ENCODE measurements at regions not wholly inside any gene's neighbourhood (a gene's known extent, or its start where the extent isn't known, plus 50 kb on each side); places are given as distances from the start of the nearest gene placed in this dataset.

GRCh38 chrX:125520029-125520428, 200.4 kb downstream of the TEX13C start:
- ATAC-seq (ENCODE audit: low FRiP score in 2 of 2): no peak
- Histone ChIP-seq H3K4me1 (no peaks in the 10 kb centered on the region), H3K27ac (no peak overlapping the region), H3K27me3 (no peaks in the 10 kb centered on the region), H3K9me3 (no peaks in the 10 kb centered on the region), H3K4me3 (no peak overlapping the region), H3K36me3 (no peaks in the 10 kb centered on the region)
- DNase-seq: no peak
- 69 to 87% methylated on average over 1 of the region's 1 CpG for WGBS, 2 donors
- TF ChIP-seq POLR2A (IDR thresholded peaks at IDR 0.05): no peak
- TF ChIP-seq CTCF (IDR thresholded peaks at IDR 0.05): no peak
- no peak for TF ChIP-seq POLR2AphosphoS5 (IDR thresholded peaks at IDR 0.05)
- no peak for TF ChIP-seq EP300 (IDR thresholded peaks at IDR 0.05)

GRCh38 chrX:125522752-125523151, 203.1 kb downstream of the TEX13C start:
- no peaks in the 10 kb centered on the region for H3K27me3 ChIP-seq
- 33 to 44% methylated on average over 2 of the region's 2 CpGs for WGBS, 2 donors
- TF ChIP-seq EP300 (IDR thresholded peaks at IDR 0.05) (no peak), CTCF (IDR thresholded peaks at IDR 0.05) (no peak), POLR2A (IDR thresholded peaks at IDR 0.05) (no peak), POLR2AphosphoS5 (IDR thresholded peaks at IDR 0.05) (no peak)
- no peak for DNase-seq
- no peak overlapping the region for H3K27ac ChIP-seq
- ATAC-seq (ENCODE audit: low FRiP score in 2 of 2): no peak
- no peak overlapping the region for H3K4me3 ChIP-seq
- H3K4me1 ChIP-seq: no peaks in the 10 kb centered on the region
- peaks cover 0 to 6% (median 0%) of the 10 kb centered on the region in 4 donors for H3K9me3 ChIP-seq
- no peaks in the 10 kb centered on the region for H3K36me3 ChIP-seq

- no peak for TF ChIP-seq POLR2AphosphoS5 (IDR thresholded peaks at IDR 0.05)
- no peak for TF ChIP-seq POLR2A (IDR thresholded peaks at IDR 0.05)
- DNase-seq (peak in 1 of 2 donors; percentile 75), ATAC-seq (ENCODE audit: low FRiP score in 2 of 2) (peak in 1 of 2 donors; percentile 76)
- Histone ChIP-seq H3K27me3 (no peaks in the 10 kb centered on the region), H3K4me1 (no peaks in the 10 kb centered on the region), H3K36me3 (no peaks in the 10 kb centered on the region), H3K4me3 (no peak overlapping the region), H3K27ac (peak overlapping the region in 1 of 4 donors; percentile 35), H3K9me3 (no peaks in the 10 kb centered on the region)
- WGBS, 2 donors: 44 to 47% methylated on average over 2 of the region's 2 CpGs
Measured at GRCh38 chrX:125532411-125533089, 212.9 kb downstream of the TEX13C start.

- WGBS, 2 donors: 59 to 70% methylated on average over 3 of the region's 3 CpGs
- no peak for TF ChIP-seq POLR2A (IDR thresholded peaks at IDR 0.05)
- no peak for TF ChIP-seq CTCF (IDR thresholded peaks at IDR 0.05)
- TF ChIP-seq EP300 (IDR thresholded peaks at IDR 0.05): no peak
- no peak for TF ChIP-seq POLR2AphosphoS5 (IDR thresholded peaks at IDR 0.05)
- no peaks in the 10 kb centered on the region for H3K36me3 ChIP-seq
- peak overlapping the region in 1 of 4 donors; percentile 35 for H3K27ac ChIP-seq
- ATAC-seq (ENCODE audit: low FRiP score in 2 of 2) (no peak), DNase-seq (peak in 1 of 2 donors; percentile 24)
- no peak overlapping the region for H3K4me3 ChIP-seq
- no peaks in the 10 kb centered on the region for H3K9me3 ChIP-seq
- H3K4me1 ChIP-seq: no peaks in the 10 kb centered on the region
- no peaks in the 10 kb centered on the region for H3K27me3 ChIP-seq
Measured at GRCh38 chrX:125533352-125533751, 213.7 kb downstream of the TEX13C start.

GRCh38 chrX:125544031-125544660, 224.5 kb downstream of the TEX13C start:
- H3K27ac ChIP-seq: no peak overlapping the region
- TF ChIP-seq EP300 (IDR thresholded peaks at IDR 0.05) (no peak), POLR2A (IDR thresholded peaks at IDR 0.05) (no peak), POLR2AphosphoS5 (IDR thresholded peaks at IDR 0.05) (no peak), CTCF (IDR thresholded peaks at IDR 0.05) (no peak)
- WGBS, 2 donors: 58 to 68% methylated on average over 3 of the region's 3 CpGs
- ATAC-seq (ENCODE audit: low FRiP score in 2 of 2): no peak
- H3K36me3 ChIP-seq: no peaks in the 10 kb centered on the region
- no peaks in the 10 kb centered on the region for H3K4me1 ChIP-seq
- no peak overlapping the region for H3K4me3 ChIP-seq
- DNase-seq: no peak
- no peaks in the 10 kb centered on the region for H3K27me3 ChIP-seq
- no peaks in the 10 kb centered on the region for H3K9me3 ChIP-seq
